ENCODE measurements at regions not wholly inside any gene's neighbourhood (a gene's known extent, or its start where the extent isn't known, plus 50 kb on each side); places are given as distances from the start of the nearest gene placed in this dataset.

DNA sequence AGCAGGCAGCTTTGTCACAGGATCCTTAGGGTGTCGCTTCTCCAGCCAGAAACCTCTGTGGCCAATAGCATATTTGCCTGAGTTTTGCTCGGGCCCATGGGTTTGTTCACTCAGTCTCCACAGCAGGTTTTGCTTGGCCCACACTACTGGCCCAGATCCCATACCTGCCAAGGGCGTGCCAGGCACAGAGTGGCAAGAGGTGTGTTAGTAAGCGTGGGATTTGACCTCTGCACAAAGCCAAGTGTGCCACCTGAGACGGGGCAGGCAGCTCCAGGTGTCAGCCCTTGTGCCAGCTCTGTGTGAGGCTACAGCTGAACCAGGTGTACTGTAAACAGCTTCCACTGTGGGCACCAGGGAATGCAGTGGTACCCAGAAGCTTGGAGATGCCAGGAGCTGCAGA lies 2003.0 kb downstream of the C4orf33 start:
- no peak for TF ChIP-seq GATA2 (IDR thresholded peaks at IDR 0.05; ENCODE audit: low read depth, low read length)
- TF ChIP-seq GATA3 (IDR thresholded peaks at IDR 0.05; ENCODE audit: low read depth, low read length) = no peak
